KMS-11 (cell line): ENCODE measurements at regions not wholly inside any gene's neighbourhood (a gene's known extent, or its start where the extent isn't known, plus 50 kb on each side); places are given as distances from the start of the nearest gene placed in this dataset.

Source experiments
- H2AFZ ChIP-seq: fragments of 200-600 bp; sonication (generic); 2 replicates; pipeline ENCODE4 v1.6.1; 2016; ENCODE audit warnings: antibody characterized with exemption, mixed run types, low read depth
- H3K27ac ChIP-seq: fragments of 200-600 bp; sonication (generic); 2 replicates; pipeline ENCODE4 v1.6.1; 2016; ENCODE audit warnings: mild to moderate bottlenecking, mixed run types
- H3K27me3 ChIP-seq: fragments of 200-600 bp; sonication (generic); 2 replicates; pipeline ENCODE4 v1.6.1; 2017; ENCODE audit warnings: mild to moderate bottlenecking, low read depth, mixed run types, moderate library complexity; ENCODE audit not compliant: insufficient read depth
- H3K36me3 ChIP-seq: fragments of 200-600 bp; sonication (generic); 2 replicates; pipeline ENCODE4 v1.6.1; 2017; ENCODE audit warnings: mild to moderate bottlenecking, mixed run types; ENCODE audit not compliant: insufficient read depth
- H3K4me1 ChIP-seq: fragments of 200-600 bp; sonication (generic); 2 replicates; pipeline ENCODE4 v1.6.1; 2016; ENCODE audit warnings: mild to moderate bottlenecking, low read depth, mixed run types; ENCODE audit not compliant: poor library complexity, severe bottlenecking
- H3K4me2 ChIP-seq: fragments of 200-600 bp; sonication (generic); 2 replicates; pipeline ENCODE4 v1.7.0; 2016; ENCODE audit warnings: mild to moderate bottlenecking, mixed run types
- H3K4me3 ChIP-seq: fragments of 200-600 bp; sonication (generic); IDR thresholded peaks from 2 replicates; pipeline ENCODE4 v1.6.1; 2017; ENCODE audit warnings: low read depth, low read length, mixed read lengths; ENCODE audit not compliant: insufficient read depth
- H3K79me2 ChIP-seq: fragments of 200-600 bp; sonication (generic); 2 replicates; pipeline ENCODE4 v1.6.1; 2016; ENCODE audit warnings: low read depth, mixed run types; ENCODE audit not compliant: insufficient read depth
- H3K9ac ChIP-seq: fragments of 200-600 bp; sonication (generic); 2 replicates; pipeline ENCODE4 v1.6.1; 2016; ENCODE audit warnings: mild to moderate bottlenecking, mixed run types
- H4K20me1 ChIP-seq: fragments of 200-600 bp; sonication (generic); 2 replicates; pipeline ENCODE4 v1.6.1; 2016; ENCODE audit warnings: mild to moderate bottlenecking, mixed run types; ENCODE audit not compliant: insufficient read depth
- TF ChIP-seq, protein P1 (sequence below): fragments of 200-600 bp; sonication (generic); conservative IDR thresholded peaks from 2 replicates; pipeline ENCODE4 v1.6.1; 2017; ENCODE audit warnings: low read depth, mild to moderate bottlenecking, antibody characterized with exemption, low read length, moderate library complexity, mixed read lengths

DNA sequence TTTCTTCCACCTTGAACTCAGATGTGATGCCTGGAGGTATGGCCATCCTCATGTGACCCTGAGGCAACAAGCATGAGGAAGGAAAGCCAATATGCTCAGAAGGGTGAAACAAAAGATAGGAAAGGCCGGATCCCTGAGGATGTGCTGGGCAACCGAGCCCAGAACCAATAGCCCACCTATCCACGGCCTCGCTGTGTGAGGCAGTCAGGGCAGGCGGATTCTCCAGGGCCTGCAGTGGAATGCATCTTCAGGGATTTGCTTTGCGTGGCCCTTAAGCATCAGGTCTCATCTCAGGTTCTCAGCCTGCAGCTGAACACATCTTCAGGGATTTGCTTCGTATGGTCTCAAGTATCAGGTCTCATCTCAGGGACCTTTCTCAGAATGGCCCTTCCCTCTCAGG lies 139.8 kb downstream of the ANKRD60 start:
- H3K4me2 ChIP-seq: no peak overlapping the region
- H3K27ac ChIP-seq: no peak overlapping the region
- no peak overlapping the region for H3K4me3 ChIP-seq

DNA sequence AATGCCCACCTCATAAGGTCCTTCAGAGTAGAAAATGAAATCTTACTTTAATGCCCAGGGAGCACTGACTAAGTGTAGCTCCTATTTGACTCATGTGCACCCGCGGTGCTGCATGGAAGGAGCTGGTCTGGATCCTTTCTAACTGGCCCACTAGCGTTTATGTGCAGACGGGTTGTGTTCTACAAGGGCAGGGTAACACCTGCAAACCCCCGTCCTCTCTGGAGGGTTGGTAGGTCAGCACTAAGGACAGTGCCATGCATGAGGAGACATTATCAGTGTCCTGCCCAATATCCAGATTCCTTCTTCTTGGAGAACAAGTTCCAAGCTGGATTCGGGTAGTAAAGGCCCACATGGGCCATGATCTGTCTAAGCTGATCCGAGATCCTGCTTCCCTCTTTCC lies 140.3 kb downstream of the ANKRD60 start:
- Histone ChIP-seq H3K27ac (no peak overlapping the region), H4K20me1 (no peaks in the 10 kb centered on the region), H3K36me3 (no peaks in the 10 kb centered on the region), H3K79me2 (no peaks in the 10 kb centered on the region), H3K4me1 (no peaks in the 10 kb centered on the region), H2AFZ (no peak overlapping the region), H3K4me3 (no peak overlapping the region), H3K9ac (no peak overlapping the region), H3K4me2 (no peak overlapping the region), H3K27me3 (peaks cover under 1% of the 10 kb centered on the region; the same call in 1 of the 2 replicates)
- TF ChIP-seq, protein P1, sequence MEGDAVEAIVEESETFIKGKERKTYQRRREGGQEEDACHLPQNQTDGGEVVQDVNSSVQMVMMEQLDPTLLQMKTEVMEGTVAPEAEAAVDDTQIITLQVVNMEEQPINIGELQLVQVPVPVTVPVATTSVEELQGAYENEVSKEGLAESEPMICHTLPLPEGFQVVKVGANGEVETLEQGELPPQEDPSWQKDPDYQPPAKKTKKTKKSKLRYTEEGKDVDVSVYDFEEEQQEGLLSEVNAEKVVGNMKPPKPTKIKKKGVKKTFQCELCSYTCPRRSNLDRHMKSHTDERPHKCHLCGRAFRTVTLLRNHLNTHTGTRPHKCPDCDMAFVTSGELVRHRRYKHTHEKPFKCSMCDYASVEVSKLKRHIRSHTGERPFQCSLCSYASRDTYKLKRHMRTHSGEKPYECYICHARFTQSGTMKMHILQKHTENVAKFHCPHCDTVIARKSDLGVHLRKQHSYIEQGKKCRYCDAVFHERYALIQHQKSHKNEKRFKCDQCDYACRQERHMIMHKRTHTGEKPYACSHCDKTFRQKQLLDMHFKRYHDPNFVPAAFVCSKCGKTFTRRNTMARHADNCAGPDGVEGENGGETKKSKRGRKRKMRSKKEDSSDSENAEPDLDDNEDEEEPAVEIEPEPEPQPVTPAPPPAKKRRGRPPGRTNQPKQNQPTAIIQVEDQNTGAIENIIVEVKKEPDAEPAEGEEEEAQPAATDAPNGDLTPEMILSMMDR: no peak

More for the DNA sequence above, 139.8 kb downstream of the ANKRD60 start:
- H4K20me1 ChIP-seq: no peaks in the 10 kb centered on the region
- TF ChIP-seq, protein P1: no peak
- peaks cover 3% of the 10 kb centered on the region; the same call in 1 of the 2 replicates for H3K27me3 ChIP-seq
- no peaks in the 10 kb centered on the region for H3K4me1 ChIP-seq
- no peaks in the 10 kb centered on the region for H3K79me2 ChIP-seq
- no peak overlapping the region for H2AFZ ChIP-seq
- no peak overlapping the region for H3K9ac ChIP-seq
- H3K36me3 ChIP-seq: no peaks in the 10 kb centered on the region

DNA sequence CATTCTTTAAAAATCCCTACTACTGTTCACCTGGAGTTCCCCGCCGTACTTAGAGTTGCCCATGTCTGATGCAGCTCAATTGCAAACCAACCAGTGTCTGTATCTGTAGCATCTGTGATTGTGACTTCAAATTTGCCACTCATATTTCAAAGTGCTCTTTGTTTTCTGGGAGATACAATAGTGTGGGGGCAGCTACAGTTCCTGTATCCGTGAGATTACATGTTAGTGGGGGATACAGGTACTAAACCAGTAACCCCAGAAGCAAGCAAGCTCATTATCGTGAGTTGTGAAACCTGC lies 140.9 kb downstream of the ANKRD60 start:
- Histone ChIP-seq H3K27me3 (no peaks in the 10 kb centered on the region; the same call in 1 of the 2 replicates), H3K79me2 (no peaks in the 10 kb centered on the region), H3K4me3 (no peak overlapping the region), H3K4me2 (no peak overlapping the region), H3K36me3 (no peaks in the 10 kb centered on the region), H3K4me1 (no peaks in the 10 kb centered on the region), H3K27ac (no peak overlapping the region), H4K20me1 (no peaks in the 10 kb centered on the region), H3K9ac (no peak overlapping the region), H2AFZ (no peak overlapping the region)
- TF ChIP-seq, protein P1: peak; percentile 24; the same call in 1 of the 2 replicates

DNA sequence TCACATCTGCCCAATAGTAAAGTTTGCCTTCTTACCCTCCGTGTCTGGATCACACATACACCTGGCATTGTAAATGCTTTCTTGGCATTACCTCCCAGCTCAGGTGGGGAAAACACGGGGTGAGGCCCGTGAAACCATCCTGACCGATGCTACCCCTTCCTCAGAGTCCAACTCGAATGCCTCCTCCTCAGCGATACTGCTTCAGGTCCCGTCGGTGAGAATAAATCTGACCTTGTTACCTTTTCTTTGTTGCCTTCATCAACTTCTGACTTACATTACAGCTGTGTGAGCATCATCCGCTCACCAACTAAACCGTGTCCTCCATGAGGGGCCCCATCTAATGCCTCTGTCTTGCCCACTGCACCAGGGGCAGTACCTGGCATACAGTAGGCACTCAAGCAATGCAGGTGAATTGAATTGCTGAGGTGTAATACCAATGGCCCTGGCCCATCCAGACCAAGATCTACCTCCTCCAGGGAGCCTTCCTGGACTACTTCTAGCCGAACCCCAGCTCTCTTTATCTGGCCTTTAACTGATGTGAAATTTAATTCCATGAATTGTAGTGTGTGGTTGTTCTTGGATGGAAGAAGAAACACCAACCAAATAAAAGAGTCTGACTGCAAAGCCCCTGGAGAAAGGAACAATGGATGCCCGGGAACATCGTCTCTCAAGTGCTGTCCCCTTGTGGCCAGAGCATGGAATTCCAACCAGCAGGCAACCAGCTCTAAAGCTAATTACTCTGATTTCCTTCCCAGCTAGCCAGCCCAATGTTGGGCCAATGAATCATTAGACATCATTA lies 141.5 kb downstream of the ANKRD60 start:
- Histone ChIP-seq H3K4me3 (no peak overlapping the region), H2AFZ (no peak overlapping the region), H3K27ac (no peak overlapping the region), H3K27me3 (no peaks in the 10 kb centered on the region; the same call in 1 of the 2 replicates), H3K36me3 (no peaks in the 10 kb centered on the region), H4K20me1 (no peaks in the 10 kb centered on the region), H3K4me1 (no peaks in the 10 kb centered on the region), H3K79me2 (no peaks in the 10 kb centered on the region), H3K9ac (no peak overlapping the region), H3K4me2 (no peak overlapping the region)
- TF ChIP-seq, protein P1: peak; percentile 90
